Right renal cortex interstitium (tissue), 3 donors: ENCODE measurements at regions not wholly inside any gene's neighbourhood (a gene's known extent, or its start where the extent isn't known, plus 50 kb on each side); places are given as distances from the start of the nearest gene placed in this dataset.

Source experiments
- DNase-seq, 3 donors: peaks; one replicate each; pipeline ENCODE4 v3.0.0-alpha.2; 2013; ENCODE audit warnings: low read depth in 3 of 3, low spot score in 2 of 3

- no peak for DNase-seq
These were observed 68.1 kb upstream of the SPTBN1 start for GRCh38 chr2:54388076-54388475.

- DNase-seq: no peak
These were observed 63.4 kb upstream of the SPTBN1 start for GRCh38 chr2:54392555-54393324.

GRCh38 chr2:54394392-54394791, 61.7 kb upstream of the SPTBN1 start:
- no peak for DNase-seq

GRCh38 chr2:54396107-54396506, 60.0 kb upstream of the SPTBN1 start:
- no peak for DNase-seq

- no peak for DNase-seq
These were observed 59.3 kb upstream of the SPTBN1 start for GRCh38 chr2:54396798-54397197.

- DNase-seq: no peak
These were observed 58.7 kb upstream of the SPTBN1 start for GRCh38 chr2:54397426-54397825.

- no peak for DNase-seq
These were observed 54.6 kb upstream of the SPTBN1 start for GRCh38 chr2:54401554-54401953.

GRCh38 chr2:54402350-54402749, 53.8 kb upstream of the SPTBN1 start:
- DNase-seq: no peak

GRCh38 chr2:54403512-54404238, 52.5 kb upstream of the SPTBN1 start:
- DNase-seq: no peak

- DNase-seq: no peak
These were observed 51.9 kb upstream of the SPTBN1 start for GRCh38 chr2:54404270-54404669.

- no peak for DNase-seq
These were observed 50.1 kb upstream of the SPTBN1 start for GRCh38 chr2:54406031-54406430.
